Smooth muscle cell (in vitro differentiated cells): ENCODE measurements at regions not wholly inside any gene's neighbourhood (a gene's known extent, or its start where the extent isn't known, plus 50 kb on each side); places are given as distances from the start of the nearest gene placed in this dataset.

Experiments
- DNase-seq: peaks from one replicate; lab custom pipeline; 2025; ENCODE audit not compliant: unreplicated experiment; lab: John Stamatoyannopoulos, UW
- H2AFZ ChIP-seq: fragments of 200-600 bp; sonication (generic); 2 replicates; pipeline ENCODE4 v1.6.0; 2016; ENCODE audit warnings: antibody characterized with exemption, low read depth, mild to moderate bottlenecking
- H3F3A ChIP-seq: fragments of 200-600 bp; sonication (generic); 2 replicates; pipeline ENCODE4 v1.6.0; 2017; ENCODE audit warnings: antibody characterized with exemption, low read depth
- H3K27ac ChIP-seq: fragments of 200-600 bp; sonication (generic); 2 replicates; pipeline ENCODE4 v1.5.1; 2016; ENCODE audit warnings: low read depth, mild to moderate bottlenecking
- H3K27me3 ChIP-seq: fragments of 200-600 bp; sonication (generic); 2 replicates; pipeline ENCODE4 v1.6.1; 2016; ENCODE audit warnings: low read depth, mild to moderate bottlenecking
- H3K36me3 ChIP-seq: fragments of 200-600 bp; sonication (generic); 2 replicates; pipeline ENCODE4 v1.5.1; 2016; ENCODE audit warnings: low read depth
- H3K4me1 ChIP-seq: fragments of 200-600 bp; sonication (generic); 2 replicates; pipeline ENCODE4 v1.5.1; 2016; ENCODE audit warnings: low read depth
- H3K4me2 ChIP-seq: fragments of 200-600 bp; sonication (generic); 2 replicates; pipeline ENCODE4 v1.6.0; 2016; ENCODE audit warnings: mild to moderate bottlenecking
- H3K4me3 ChIP-seq: fragments of 200-600 bp; sonication (generic); 2 replicates; pipeline ENCODE4 v1.5.1; 2016; ENCODE audit warnings: mild to moderate bottlenecking
- H3K79me2 ChIP-seq: fragments of 200-600 bp; sonication (generic); 2 replicates; pipeline ENCODE4 v1.6.0; 2016; ENCODE audit warnings: low read depth, mild to moderate bottlenecking
- H3K9ac ChIP-seq: fragments of 200-600 bp; sonication (generic); 2 replicates; pipeline ENCODE4 v1.6.0; 2016; ENCODE audit warnings: low read depth
- H3K9me3 ChIP-seq: fragments of 200-600 bp; sonication (generic); replicated peaks from 2 replicates; pipeline ENCODE4 v1.5.1; 2016; ENCODE audit warnings: low read depth
- H4K20me1 ChIP-seq: fragments of 200-600 bp; sonication (generic); 2 replicates; pipeline ENCODE4 v1.6.0; 2016; ENCODE audit warnings: low read depth
- WGBS: methylation state at CpG from one replicate; pipeline ENCODE4 v1.1.7; 2016; ENCODE audit warnings: low lambda C conversion rate; 5-methylcytosine and 5-hydroxymethylcytosine counted together
- TF ChIP-seq, protein P1 (sequence below): fragments of 200-600 bp; sonication (generic); IDR thresholded peaks from 2 replicates; pipeline ENCODE4 v1.5.1; 2017; ENCODE audit warnings: borderline replicate concordance, mild to moderate bottlenecking, antibody characterized with exemption; ENCODE audit not compliant: insufficient read depth, poor library complexity, severe bottlenecking

DNA sequence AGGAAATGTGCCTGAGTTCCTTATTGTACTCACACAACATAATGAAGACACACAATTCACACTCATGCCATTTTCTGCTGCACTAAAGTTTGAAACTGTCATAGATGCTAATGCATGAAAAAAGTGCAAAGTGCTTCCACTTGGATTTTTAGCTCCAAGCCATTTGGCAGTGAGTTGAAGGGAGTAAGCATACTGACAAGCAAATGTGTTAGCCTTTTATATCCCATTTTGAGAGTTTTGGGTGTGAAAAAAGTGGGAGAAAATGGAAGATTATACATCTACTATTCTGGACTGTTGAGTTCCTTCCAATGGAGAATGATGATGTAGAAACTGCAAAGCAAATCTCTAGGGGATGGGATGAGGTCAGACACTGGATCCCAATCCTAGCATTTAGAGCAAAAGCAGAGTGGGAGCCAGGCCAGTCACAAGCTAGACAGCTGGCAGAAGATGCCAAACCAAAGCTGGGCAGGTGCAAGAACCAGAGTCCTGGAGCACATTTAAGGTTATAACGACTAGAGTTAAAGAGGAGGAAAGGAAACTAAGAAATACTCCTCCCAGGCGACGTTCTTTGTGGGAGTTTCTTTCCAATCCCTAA, 216.8 kb downstream of the FBXO8 start:
- no peak for DNase-seq
- no peaks in the 10 kb centered on the region for H3F3A ChIP-seq
- 94% methylated on average over 3 of the region's 3 CpGs for WGBS
- H3K4me3 ChIP-seq: no peak overlapping the region
- H3K36me3 ChIP-seq: no peaks in the 10 kb centered on the region
- no peaks in the 10 kb centered on the region for H3K79me2 ChIP-seq
- H3K9ac ChIP-seq: no peak overlapping the region
- no peaks in the 10 kb centered on the region for H4K20me1 ChIP-seq
- TF ChIP-seq, protein P1, sequence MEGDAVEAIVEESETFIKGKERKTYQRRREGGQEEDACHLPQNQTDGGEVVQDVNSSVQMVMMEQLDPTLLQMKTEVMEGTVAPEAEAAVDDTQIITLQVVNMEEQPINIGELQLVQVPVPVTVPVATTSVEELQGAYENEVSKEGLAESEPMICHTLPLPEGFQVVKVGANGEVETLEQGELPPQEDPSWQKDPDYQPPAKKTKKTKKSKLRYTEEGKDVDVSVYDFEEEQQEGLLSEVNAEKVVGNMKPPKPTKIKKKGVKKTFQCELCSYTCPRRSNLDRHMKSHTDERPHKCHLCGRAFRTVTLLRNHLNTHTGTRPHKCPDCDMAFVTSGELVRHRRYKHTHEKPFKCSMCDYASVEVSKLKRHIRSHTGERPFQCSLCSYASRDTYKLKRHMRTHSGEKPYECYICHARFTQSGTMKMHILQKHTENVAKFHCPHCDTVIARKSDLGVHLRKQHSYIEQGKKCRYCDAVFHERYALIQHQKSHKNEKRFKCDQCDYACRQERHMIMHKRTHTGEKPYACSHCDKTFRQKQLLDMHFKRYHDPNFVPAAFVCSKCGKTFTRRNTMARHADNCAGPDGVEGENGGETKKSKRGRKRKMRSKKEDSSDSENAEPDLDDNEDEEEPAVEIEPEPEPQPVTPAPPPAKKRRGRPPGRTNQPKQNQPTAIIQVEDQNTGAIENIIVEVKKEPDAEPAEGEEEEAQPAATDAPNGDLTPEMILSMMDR: no peak
- no peak overlapping the region for H3K4me2 ChIP-seq
- peaks cover 7% of the 10 kb centered on the region for H3K4me1 ChIP-seq
- H2AFZ ChIP-seq: no peak overlapping the region
- no peaks in the 10 kb centered on the region for H3K27me3 ChIP-seq
- H3K9me3 ChIP-seq: no peaks in the 10 kb centered on the region
- H3K27ac ChIP-seq: no peak overlapping the region

DNA sequence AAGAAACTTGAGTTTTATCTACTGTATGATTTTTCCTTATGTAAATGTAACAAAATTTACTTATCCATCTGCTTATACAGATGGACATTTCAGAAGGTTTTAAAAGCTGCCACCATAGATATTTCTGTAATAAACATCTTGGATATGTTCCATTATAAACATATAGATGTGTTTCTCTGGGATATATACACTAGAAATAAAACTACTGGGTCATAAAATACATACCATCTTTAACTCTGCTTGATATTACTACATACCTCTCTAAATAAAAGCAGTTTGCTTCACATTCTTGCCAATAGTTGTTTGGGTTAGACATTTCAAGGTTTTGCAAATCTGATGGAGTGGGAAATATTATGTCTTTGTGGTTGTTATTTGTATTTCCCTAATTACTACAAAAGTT, 220.6 kb downstream of the FBXO8 start:
- TF ChIP-seq, protein P1: no peak
- Histone ChIP-seq H3F3A (no peaks in the 10 kb centered on the region), H3K9ac (no peak overlapping the region), H4K20me1 (no peaks in the 10 kb centered on the region), H3K79me2 (no peaks in the 10 kb centered on the region), H3K4me3 (no peak overlapping the region), H3K27ac (no peak overlapping the region), H2AFZ (no peak overlapping the region), H3K4me2 (no peak overlapping the region), H3K27me3 (no peaks in the 10 kb centered on the region), H3K4me1 (no peaks in the 10 kb centered on the region), H3K9me3 (peaks cover 5% of the 10 kb centered on the region), H3K36me3 (no peaks in the 10 kb centered on the region)
- DNase-seq: no peak

DNA sequence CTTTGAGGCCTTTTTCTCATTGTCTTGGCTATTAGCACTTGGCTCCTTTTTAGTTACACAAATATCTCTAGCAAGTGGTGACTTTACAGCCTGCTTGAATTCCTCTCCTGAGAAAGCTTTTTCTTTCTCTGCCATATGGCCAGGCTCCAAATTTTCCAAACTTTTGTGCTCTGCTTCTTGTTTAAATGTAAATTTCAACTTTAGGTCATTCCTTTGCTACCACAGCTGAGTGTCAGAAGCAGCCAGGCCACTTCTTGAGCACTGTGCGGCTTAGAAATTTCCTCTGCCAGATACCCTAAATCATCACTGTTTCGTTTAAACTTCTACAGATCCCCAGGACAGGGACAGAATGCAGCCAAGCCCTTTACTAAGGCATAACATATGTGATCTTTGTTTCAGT, 222.4 kb downstream of the FBXO8 start:
- Histone ChIP-seq H2AFZ (no peak overlapping the region), H3K27ac (no peak overlapping the region), H3K4me1 (no peaks in the 10 kb centered on the region), H3K27me3 (no peaks in the 10 kb centered on the region), H4K20me1 (no peaks in the 10 kb centered on the region), H3K4me3 (no peak overlapping the region), H3K9me3 (peaks cover 5% of the 10 kb centered on the region), H3K9ac (no peak overlapping the region), H3K4me2 (no peak overlapping the region), H3K79me2 (no peaks in the 10 kb centered on the region), H3K36me3 (no peaks in the 10 kb centered on the region), H3F3A (no peaks in the 10 kb centered on the region)
- TF ChIP-seq, protein P1: no peak
- DNase-seq: no peak
- WGBS: 63% methylated on average over 2 of the region's 2 CpGs

DNA sequence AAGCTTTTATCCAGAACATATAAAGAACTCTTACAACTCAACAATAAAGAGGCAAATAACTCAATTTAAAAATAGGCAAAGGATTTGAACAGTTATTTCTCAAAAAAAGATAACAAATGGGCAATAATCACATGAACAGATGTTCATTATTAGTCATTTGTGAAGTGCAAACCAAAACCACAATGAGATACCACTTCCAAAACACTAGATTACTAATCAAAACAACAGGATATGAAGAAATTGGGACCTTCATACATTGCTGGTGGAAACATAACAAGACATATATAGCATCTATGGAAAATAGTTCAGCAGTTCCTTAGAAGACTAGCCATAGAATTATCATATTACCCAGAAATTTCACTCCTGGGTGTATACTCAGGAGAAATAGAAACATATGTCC, 224.6 kb downstream of the FBXO8 start:
- no peak overlapping the region for H3K4me2 ChIP-seq
- H3K4me3 ChIP-seq: no peak overlapping the region
- TF ChIP-seq, protein P1: no peak
- no peak overlapping the region for H3K9ac ChIP-seq
- DNase-seq: no peak
- H3K27me3 ChIP-seq: no peaks in the 10 kb centered on the region
- H3F3A ChIP-seq: no peaks in the 10 kb centered on the region
- H4K20me1 ChIP-seq: no peaks in the 10 kb centered on the region
- peaks cover 5% of the 10 kb centered on the region for H3K9me3 ChIP-seq
- no peak overlapping the region for H2AFZ ChIP-seq
- H3K27ac ChIP-seq: no peak overlapping the region
- no peaks in the 10 kb centered on the region for H3K79me2 ChIP-seq
- no peaks in the 10 kb centered on the region for H3K4me1 ChIP-seq
- no peaks in the 10 kb centered on the region for H3K36me3 ChIP-seq
